HEK293 (cell line): ENCODE measurements at regions not wholly inside any gene's neighbourhood (a gene's known extent, or its start where the extent isn't known, plus 50 kb on each side); places are given as distances from the start of the nearest gene placed in this dataset.

Source experiments
- CTCF ChIP-seq: fragments of 450-650 bp; formaldehyde crosslinking; IDR thresholded peaks from 2 replicates; pipeline ENCODE4 v1.5.1; 2016; ENCODE audit warnings: missing biosample characterization, missing genetic modification characterization
- GLI2 ChIP-seq: fragments of 450-650 bp; formaldehyde crosslinking; IDR thresholded peaks from 2 replicates; pipeline ENCODE4; 2017; ENCODE audit warnings: missing biosample characterization, missing genetic modification characterization, low read depth, borderline replicate concordance
- ZNF121 ChIP-seq: fragments of 450-650 bp; formaldehyde crosslinking; IDR thresholded peaks from 2 replicates; pipeline ENCODE4 v1.5.1; 2016; ENCODE audit warnings: missing biosample characterization, missing genetic modification characterization
- ZNF24 ChIP-seq: fragments of 450-650 bp; formaldehyde crosslinking; IDR thresholded peaks from 2 replicates; pipeline ENCODE4 v1.5.1; 2016; ENCODE audit warnings: missing biosample characterization, missing genetic modification characterization
- ZNF37A ChIP-seq: fragments of 450-650 bp; IDR thresholded peaks from 2 replicates; pipeline ENCODE4 v1.5.1; 2018; ENCODE audit warnings: missing biosample characterization, missing genetic modification characterization
- ZNF391 ChIP-seq: fragments of 450-650 bp; formaldehyde crosslinking; IDR thresholded peaks from 2 replicates; pipeline ENCODE4 v1.5.1; 2016; ENCODE audit warnings: low read depth, missing biosample characterization, missing genetic modification characterization, borderline replicate concordance
- ZNF544 ChIP-seq: fragments of 450-650 bp; formaldehyde crosslinking; IDR thresholded peaks from 2 replicates; pipeline ENCODE4 v1.5.0; 2017; ENCODE audit warnings: missing biosample characterization, missing genetic modification characterization
- ZNF549 ChIP-seq: fragments of 450-650 bp; IDR thresholded peaks from 2 replicates; pipeline ENCODE4 v1.5.1; 2018; ENCODE audit warnings: missing biosample characterization, missing genetic modification characterization, mild to moderate bottlenecking, inconsistent platforms, moderate library complexity
- ZNF610 ChIP-seq: fragments of 450-650 bp; formaldehyde crosslinking; IDR thresholded peaks from 2 replicates; pipeline ENCODE4 v1.5.1; 2016; ENCODE audit warnings: missing biosample characterization, missing genetic modification characterization, borderline replicate concordance
- TF ChIP-seq, protein P1 (sequence below): IDR thresholded peaks from 2 replicates; pipeline ENCODE4 v1.6.1; 2011; ENCODE audit warnings: mild to moderate bottlenecking, low read depth, low read length, borderline replicate concordance
- TF ChIP-seq, protein P2 (sequence below): fragments of 450-650 bp; formaldehyde crosslinking; IDR thresholded peaks from 2 replicates; pipeline ENCODE4 v1.5.1; 2016; ENCODE audit warnings: missing biosample characterization, missing genetic modification characterization, borderline replicate concordance

DNA sequence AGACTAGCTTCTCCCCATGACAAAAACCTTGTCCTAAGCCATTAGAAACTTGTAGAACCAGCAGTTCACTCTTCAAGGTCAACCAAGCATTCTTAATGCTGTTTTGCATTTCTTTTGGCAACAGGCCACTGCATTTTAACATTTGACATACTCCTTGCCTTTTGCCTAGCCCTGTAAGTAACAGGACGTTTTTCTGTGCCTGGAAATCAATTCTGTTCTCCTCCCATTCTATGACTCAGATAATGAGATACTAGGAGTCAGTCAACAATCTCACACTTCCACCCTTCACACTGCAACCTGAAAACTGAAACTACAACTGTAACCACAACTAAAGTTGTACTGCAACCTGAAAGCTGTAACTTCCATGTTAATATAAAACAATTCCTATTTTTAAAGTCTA, 268.7 kb downstream of the MZT1 start:
- TF ChIP-seq CTCF (tag by site-specific recombination) = no peak
- no peak for TF ChIP-seq ZNF544
- TF ChIP-seq GLI2 = no peak
- no peak for TF ChIP-seq ZNF610 (tag by site-specific recombination)
- no peak for TF ChIP-seq ZNF37A (tag by site-specific recombination)
- no peak for TF ChIP-seq ZNF24 (tag by site-specific recombination)
- TF ChIP-seq ZNF549 (tag by site-specific recombination) = no peak
- no peak for TF ChIP-seq ZNF391 (tag by site-specific recombination)
- TF ChIP-seq ZNF121 (tag by site-specific recombination) = no peak
- TF ChIP-seq, protein P1, sequence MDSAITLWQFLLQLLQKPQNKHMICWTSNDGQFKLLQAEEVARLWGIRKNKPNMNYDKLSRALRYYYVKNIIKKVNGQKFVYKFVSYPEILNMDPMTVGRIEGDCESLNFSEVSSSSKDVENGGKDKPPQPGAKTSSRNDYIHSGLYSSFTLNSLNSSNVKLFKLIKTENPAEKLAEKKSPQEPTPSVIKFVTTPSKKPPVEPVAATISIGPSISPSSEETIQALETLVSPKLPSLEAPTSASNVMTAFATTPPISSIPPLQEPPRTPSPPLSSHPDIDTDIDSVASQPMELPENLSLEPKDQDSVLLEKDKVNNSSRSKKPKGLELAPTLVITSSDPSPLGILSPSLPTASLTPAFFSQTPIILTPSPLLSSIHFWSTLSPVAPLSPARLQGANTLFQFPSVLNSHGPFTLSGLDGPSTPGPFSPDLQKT = no peak
- TF ChIP-seq, protein P2, sequence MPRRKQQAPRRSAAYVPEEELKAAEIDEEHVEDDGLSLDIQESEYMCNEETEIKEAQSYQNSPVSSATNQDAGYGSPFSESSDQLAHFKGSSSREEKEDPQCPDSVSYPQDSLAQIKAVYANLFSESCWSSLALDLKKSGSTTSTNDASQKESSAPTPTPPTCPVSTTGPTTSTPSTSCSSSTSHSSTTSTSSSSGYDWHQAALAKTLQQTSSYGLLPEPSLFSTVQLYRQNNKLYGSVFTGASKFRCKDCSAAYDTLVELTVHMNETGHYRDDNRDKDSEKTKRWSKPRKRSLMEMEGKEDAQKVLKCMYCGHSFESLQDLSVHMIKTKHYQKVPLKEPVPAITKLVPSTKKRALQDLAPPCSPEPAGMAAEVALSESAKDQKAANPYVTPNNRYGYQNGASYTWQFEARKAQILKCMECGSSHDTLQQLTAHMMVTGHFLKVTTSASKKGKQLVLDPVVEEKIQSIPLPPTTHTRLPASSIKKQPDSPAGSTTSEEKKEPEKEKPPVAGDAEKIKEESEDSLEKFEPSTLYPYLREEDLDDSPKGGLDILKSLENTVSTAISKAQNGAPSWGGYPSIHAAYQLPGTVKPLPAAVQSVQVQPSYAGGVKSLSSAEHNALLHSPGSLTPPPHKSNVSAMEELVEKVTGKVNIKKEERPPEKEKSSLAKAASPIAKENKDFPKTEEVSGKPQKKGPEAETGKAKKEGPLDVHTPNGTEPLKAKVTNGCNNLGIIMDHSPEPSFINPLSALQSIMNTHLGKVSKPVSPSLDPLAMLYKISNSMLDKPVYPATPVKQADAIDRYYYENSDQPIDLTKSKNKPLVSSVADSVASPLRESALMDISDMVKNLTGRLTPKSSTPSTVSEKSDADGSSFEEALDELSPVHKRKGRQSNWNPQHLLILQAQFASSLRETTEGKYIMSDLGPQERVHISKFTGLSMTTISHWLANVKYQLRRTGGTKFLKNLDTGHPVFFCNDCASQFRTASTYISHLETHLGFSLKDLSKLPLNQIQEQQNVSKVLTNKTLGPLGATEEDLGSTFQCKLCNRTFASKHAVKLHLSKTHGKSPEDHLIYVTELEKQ = no peak
